NCI-H748 (cell line): ENCODE measurements at regions not wholly inside any gene's neighbourhood (a gene's known extent, or its start where the extent isn't known, plus 50 kb on each side); places are given as distances from the start of the nearest gene placed in this dataset.
"Not testable (repeated sequence)": the region's sequence is repeated elsewhere in the genome, so short reads cannot be mapped to it uniquely, and the experiment has no call there.

Experiments used
- DNase-seq: peaks from one replicate; lab custom pipeline; 2025; ENCODE audit not compliant: unreplicated experiment; lab: John Stamatoyannopoulos, UW

DNA sequence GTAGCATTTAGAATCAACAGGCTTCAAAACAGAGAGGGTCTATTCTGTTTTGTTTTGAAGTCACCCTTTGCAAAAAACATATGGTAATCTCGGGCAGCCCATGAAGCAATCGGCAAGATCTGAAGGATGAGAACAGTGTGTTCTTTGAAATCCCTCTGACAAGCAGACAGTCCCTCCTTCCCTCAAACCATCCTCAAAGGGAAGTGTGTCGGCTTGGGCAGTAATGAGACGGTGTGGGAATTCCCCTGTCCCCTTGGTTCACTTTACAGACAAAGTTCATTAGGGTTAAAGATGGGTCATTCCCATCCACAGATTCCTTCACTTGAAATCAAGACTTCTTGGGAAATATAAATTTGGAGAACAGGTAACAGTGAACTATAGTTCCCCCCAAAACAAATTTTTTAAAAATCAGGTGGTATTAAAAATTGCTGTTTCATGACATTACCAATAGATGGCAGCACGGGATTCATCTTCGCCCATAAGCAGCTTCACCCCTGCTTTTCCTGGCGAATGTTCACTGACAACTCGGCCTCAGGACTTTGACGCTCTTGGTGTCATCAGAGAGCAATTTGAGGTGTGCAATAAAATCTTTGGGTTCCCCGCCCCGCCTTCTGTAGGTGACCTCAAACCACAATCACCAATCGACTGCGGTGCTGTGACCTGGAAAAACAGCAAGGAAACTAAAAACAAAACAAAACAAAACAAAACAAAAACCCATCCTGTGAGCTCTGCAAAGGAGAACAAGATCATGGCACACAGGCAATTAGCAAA, 159.3 kb upstream of the TNFAIP3 start:
- DNase-seq = peak; percentile 87

DNA sequence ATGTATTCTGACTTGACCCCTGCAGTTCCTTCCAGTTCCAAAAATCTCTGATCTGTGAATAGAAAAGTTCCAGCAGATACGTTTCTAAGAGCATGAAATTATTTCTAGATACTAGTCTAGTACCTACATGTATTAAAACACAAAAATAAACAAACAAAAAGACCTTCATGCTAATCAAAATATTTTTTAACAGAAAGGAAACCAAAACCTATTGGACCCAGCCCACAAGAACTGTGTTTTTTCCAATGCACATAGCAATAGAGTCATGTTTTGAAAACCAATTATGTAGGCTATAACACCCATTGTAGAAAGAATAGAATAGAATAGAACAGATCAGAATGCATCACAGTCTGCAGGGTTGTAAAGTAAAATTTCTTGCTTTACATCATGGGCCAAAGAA, 158.6 kb upstream of the TNFAIP3 start:
- no peak for DNase-seq

DNA sequence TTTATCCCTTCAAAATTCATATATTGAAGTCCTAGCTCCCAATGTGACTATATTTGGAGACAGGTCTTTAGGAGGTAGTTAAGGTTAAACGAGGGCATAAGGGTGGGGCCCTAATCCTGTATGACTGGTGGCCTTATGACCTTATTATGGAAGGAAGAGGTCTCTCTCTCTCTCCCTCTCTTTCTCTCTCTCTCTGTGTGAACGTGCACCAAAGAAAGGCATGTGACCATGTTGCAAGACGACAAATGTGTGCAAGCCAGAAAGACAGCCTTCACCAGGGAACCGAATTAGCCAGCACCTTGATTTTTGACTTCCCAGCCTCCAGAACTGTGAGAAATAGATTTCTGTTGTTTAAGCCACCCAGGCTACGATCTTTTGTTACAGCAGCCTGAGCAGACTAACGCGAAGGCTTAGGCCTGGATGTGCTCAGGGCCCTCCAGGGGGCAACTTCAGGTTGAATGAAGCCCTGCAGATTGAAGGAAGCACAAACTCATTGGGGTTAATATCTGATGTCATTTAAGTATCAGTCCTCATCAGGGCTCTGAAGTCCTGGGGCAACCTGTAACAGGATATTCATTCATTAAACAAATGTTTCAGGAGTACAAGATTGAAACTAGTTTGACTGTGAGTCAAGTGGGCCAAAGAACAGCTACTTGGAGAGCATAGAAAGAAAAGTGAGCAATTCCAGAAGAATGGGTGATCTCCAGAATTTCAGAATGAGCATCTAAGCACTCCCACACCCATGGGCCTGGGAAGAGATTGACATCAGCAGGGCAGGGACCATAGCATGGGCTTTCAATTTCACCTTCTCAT, 157.4 kb upstream of the TNFAIP3 start:
- DNase-seq = no peak

DNA sequence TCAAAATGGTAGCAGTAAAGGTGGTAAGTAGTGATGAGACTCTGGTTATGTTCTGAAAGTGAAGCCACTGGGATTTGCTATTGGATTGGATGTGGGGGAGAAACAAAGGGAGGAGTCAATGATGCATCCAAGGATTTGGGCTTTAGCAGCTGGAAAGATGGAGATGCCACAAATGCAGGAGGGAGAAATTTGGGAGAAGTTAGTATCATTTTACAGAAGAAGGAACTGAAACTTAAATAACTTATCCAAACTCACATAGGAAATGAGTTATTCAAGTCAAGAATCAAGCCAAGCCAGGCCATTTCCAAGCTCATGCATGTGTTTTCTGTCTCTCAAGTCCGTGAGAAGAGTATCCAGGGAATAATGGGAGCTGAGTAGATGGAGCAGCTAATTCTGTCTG, 155.1 kb upstream of the TNFAIP3 start:
- no peak for DNase-seq

DNA sequence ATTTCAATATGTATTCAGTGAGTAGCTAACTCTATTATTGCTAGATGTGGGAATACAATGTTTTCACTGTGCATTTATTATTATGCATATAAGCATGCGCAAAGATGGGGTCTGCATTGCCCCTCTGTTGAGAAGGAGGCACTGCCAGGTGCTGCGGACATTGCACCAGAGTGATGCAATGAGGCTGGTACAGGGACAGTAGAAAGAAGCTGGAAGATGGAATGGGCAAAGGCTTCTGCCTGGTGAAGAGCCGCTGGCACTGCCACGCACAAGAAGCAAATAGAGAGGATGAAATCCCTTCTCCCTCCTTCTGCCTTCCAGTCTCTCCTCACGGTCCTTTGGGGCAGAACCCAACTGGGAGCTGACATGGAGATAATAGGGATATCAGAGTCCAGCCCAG, 154.5 kb upstream of the TNFAIP3 start:
- no peak for DNase-seq

DNA sequence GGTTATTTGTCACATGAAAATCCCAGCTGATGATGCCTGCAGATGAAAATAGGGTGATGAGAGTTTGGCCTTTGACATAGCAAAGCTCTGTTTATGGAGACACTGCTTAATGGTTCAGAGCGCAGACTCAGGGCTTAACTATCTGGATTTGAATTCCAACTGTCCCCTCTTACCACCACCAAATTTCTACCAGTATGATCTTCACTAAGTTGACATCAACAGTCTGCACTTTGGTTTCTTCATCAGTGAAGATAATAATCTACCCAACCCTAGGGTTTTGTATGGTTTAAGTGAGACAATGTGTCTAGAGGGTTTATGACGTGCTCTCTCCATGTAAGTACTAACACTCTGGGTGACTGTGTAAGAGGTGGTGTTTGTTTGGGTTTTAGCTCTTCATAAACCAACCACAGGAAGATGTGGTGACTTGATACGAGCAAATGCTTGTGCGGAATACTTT, 151.4 kb upstream of the TNFAIP3 start:
- no peak for DNase-seq

DNA sequence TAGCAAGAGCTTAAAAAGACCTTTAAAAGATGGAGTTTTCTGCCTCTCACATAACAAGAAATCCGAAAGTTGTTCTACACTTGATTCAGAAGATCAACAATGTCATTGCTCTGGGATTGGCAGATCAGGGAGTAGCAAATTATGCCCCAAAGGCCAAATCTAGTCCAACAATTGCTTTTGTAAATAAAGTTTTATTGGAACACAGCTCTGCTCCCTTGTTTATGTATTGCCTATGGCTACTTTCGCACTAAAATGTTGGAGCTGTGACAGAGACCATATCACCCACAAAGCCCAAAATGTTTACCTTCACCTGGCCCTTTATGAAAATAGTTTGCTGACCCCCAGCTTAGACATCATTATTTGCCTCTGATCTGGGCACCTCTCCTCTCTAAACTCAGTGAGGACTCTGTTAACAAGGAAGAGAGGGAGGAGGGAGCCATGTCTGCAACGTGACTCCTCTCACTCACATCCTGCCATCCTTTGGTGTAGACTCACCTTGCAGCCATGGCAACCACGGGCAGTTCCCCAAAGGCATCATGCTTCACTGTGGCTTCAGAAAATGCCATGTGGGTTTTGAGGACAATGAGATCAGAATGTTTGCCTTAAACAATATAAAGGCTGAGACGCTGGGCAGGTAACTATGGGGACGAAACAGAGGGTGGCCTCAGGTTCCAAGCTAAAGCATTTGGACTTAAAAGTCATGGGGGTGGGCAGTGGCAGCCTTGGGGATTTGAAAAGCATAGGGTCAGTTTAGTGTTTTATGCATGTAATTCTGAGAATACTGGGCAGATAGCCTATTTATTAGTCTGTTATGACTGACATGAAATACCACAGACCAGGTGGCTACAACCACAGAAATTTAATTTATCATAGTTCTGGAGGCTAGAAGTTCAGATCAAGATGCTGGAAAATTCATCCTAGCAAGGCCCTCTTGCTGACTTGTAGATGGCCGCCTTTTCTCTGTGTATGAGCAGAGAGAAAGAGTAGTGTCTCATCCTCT, 149.7 kb upstream of the TNFAIP3 start:
- peak; percentile 99 for DNase-seq

DNA sequence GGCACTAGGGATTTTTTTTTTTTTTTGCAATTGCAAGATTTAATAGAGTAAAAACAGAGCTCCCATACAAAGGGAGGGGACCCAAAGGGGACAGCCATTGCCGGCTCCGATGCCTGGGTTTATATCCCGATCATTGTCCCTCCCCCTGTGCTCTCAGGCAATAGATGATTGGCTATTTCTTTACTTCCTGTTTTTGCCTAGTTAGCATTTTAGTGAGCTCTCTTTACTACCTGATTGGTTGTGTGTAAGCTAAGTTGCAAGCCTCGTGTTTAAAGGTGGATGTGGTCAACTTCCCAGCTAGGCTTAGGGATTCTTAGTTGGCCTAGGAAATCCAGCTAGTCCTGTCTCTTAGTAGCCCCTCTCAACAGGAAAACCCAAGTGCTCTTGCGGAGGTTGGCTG, 148.2 kb upstream of the TNFAIP3 start:
- DNase-seq = not testable (repeated sequence)

DNA sequence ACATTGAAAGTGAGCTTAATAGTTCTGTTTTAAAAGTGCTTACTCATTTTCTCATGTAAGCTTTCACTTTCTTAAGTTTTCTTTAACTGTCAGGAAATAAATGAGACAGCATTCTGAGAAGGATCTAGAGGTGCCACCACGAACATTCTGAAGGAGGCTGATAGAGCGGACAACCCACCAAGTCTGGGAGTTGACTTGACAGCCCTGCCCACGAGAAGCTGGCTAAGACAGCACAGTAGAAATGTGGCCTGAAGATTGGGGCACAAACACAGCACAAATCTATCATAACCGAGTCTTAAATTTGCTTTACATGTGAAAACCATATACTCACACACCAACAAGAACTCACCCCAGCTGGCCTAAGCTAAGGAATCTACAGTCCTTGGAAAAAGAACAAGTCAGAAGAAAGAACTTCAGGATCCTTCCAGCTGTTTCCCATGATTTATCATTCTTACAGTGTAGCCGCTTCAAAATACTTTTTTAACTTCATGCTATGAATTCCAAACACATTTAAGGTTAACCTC, 144.2 kb upstream of the TNFAIP3 start:
- no peak for DNase-seq

DNA sequence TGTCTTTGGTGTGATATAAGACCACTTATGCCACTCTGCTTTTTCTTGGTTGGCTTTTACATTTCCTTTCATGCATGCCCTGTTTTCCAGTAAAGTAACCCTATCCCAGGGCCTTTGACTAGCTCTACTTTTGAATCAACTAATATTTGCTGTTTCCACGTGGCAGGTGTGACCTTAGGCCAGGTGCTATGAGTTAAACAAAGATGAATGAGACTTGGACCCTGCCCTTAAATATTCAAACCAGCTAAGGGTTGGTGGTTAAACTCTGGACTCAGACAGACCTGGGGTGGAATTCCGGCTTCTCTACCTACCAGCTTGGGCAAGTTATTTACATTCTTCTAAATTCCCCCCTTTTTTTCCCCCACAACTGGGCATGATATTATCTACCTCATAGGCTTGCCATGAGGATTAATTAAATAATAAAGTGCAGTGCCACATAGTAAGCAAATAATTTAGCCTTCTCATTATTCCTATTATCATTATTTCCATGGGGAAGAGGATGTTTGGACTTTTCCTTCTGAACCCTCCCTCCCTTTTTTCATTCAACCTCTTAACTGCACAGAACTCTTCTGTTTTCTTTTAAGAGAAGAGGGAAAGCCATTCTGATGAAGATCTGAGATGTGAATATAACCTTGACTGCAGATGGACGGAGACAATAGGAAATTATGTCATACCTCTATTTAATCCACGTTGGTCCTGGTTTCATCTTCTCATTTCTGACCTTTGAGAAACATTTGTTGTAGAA, 143.6 kb upstream of the TNFAIP3 start:
- peak; percentile 72 for DNase-seq

DNA sequence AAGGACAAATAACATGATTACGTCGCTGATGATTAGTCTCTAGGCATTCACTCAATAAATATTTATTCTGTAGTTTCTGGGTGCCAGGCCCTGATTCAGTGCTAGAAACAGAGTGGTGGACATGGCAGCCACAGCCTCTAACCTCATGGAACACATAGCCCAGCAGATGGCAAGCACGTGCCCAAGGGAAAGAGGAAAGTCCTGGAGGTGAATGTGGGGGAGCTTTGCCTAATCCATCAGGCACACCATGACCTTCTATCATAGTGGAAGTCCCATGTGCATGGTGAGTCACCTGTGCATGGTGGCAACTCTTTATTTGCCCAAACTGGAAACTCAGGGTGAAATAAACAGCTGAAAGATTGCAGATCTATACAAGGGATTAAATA, 143.0 kb upstream of the TNFAIP3 start:
- DNase-seq = peak; percentile 44

DNA sequence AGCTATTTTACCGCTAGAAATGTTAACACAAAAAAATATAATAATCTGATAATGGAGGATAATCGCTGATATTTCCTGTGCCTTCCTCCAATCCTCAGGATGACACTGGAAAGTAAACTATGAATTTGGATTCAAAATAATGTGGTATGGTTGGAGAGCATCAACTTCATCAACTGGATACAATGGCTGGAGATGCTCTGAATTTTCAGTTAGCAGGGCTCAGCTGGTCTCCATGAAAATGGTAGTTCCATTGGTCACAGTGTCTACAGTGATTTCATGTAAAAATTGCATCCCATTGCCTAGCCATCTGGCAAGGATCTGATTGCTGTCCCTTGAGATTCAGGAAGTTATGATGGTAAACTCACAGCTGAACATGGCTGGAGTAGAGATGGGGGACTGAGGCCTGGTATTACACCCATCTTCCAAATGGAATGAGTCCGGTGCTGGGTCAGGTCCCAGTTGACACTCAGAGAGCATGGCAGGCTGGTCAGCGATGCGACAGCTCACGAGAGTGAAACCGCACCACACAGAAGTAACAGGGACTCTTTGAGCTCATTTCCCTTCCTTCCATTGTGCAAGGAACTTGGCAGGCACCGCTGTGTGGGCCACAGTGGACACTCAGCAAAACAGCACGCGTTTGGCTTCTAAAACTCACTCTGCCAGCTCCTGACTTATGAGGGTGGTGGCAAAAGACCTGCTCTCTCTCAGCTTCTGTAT, 142.4 kb upstream of the TNFAIP3 start:
- no peak for DNase-seq

DNA sequence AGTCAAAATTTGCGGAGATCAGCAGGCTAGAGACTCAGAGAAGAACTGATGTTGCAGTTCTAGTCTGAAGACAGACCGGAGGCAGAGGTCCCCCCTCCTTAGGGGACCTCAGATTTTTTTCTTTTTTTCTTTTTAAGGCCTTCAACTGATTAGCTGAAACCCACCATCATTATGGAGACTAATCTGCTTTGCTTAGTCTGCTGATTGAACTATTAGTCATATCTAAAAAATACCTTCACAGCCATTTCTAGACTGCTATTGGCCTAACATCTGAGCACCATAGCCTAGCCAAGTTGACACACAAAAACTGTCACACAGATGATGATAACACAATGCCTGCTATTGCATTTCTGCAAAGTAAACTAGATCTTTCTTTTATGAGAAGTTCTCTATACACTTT, 141.1 kb upstream of the TNFAIP3 start:
- DNase-seq = no peak

DNA sequence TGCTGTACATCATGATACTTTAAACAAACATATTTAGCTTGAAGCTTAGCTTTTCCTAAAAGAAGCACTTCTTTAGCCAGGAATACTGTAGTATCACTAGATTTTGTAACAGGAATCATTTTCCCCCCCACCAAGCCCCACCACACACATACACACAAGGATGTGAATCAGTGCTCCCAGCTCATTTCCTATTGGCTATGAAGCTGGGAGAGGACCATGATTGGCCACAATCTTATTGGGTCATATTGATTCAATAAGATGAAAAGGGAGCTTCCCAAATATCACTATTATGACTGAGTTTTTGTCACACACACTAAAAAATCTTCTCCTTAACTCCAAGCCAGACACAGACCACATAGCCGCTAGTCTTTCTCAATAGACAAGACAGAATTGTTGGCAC, 140.5 kb upstream of the TNFAIP3 start:
- DNase-seq = no peak

DNA sequence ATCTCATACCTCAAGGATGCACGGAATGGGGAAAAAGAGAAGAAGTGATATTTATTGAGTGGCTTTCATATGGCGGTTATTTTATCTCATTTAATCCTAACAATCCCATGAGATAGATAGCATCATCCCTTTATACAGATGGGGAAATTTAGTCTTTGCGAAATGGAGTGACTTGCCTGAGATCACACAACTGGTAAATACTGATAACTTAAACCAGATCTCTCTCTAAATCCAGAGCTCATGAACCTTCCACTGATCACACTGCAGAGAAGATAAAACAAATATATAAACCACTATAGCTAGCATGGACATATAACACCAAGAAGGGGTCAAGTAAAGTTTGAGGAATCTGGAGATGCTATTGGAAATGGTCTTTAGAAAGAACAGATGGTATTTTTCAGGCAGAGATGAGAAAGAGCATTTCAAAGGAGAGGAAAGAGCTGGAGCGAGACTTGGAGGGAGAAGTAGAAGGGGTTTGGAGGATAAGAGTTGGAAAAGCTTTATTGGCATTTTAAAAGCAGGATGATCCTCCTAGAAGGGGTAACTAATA, 139.8 kb upstream of the TNFAIP3 start:
- DNase-seq = no peak

DNA sequence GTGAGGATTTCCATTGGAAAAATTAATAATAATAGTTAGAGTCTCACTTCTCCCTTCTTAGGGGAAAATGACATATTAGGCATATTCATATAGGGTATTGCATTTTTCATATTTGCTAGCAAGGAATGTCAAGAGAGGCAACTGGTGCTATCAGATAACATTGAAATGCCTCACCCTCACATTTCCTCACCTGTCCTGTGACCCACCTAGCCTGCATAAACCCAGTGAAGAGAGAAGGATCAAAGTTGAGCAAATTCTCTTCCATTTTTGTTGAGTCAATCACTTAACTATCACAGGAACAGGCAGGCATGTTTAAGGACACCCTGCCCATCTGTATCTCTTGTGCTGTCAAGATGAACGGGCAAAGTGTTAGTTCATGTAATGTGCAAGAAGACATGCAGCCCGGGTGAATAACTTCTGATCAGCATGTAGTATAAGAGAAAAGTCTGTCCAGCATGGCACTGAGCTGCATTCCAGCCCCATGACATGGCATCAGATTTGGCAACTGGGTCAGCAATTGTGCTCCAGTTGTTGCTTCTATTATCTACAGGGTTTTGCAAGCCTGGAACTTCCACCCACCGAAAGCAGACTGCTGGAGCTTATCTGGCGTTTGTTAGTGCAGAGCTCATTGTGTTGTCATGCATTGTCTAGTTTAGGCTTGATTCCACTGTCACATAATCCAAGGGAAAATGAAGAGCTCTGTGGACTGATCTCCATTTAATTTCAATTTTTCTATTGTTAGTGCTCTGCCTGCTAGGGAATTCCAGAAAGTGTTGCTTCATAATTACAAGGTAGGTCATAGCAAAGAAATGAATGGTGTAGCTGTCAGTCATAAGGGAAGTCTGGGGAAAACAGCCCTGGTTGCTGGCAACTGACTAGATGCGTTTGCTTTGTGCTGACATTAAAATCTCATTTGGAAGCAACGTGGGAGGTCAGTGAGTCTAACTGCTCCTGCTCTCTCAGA, 138.4 kb upstream of the TNFAIP3 start:
- DNase-seq = no peak

DNA sequence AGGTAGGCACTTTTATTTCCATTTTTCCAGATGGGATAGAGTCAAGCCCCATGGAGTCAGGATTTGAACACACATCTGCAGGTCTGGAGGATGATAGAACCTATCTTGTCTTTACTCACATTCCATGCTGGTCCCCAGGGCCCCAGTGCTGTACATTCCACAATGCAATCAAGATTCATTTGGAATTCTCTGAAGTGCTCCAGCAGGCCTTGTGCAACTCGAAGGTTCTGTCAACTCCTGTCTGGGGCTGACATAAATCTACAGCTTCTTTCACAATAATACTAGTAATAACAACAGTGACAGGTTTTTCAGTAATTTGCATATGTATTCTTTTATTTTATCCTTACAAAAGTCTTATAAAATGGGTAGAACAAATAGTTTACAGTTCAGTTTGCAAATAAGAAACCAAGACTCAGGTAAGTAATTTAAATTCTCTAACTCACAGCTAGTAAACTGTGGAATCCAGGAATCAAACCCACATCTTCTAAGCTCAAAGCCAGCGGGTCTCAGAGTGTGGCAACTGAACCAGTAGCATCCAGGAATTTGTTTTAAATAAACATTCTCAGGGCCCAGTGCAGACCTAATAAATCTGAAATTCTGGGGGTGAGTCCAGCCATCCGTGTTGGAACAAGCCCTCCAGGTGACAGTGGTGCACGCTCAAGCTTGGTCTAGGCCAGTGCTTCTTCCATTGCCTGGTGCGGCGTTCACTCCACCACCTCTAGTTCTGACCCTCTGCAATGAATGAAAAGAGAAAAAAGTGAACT, 137.0 kb upstream of the TNFAIP3 start:
- DNase-seq = no peak

DNA sequence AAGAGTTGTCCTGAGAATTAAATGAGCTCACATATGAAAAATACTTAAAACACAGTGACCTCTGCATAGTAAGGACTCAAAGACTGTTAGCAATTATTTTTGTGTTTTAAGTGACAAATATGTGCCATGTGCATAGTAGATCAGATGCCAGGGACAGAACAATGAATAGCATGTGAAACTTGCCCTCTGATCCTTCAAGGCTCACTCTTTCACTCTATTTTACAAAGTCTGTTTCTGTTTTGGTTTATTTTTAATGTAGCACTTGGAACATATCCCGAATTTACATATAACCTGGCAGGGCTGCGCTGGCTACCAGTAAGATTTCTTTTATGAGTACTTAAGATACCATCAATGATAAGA, 135.5 kb upstream of the TNFAIP3 start:
- DNase-seq = no peak
